ENCODE measurements at regions not wholly inside any gene's neighbourhood (a gene's known extent, or its start where the extent isn't known, plus 50 kb on each side); places are given as distances from the start of the nearest gene placed in this dataset.

GRCh38 chr5:19067741-19068140, 920.3 kb downstream of the CDH18 start:
- H3K4me3 ChIP-seq: no peak overlapping the region
- intact Hi-C loops (cut with DNase I): no loop called here
- H3K36me3 ChIP-seq: no peaks in the 10 kb centered on the region
- H3K27me3 ChIP-seq: no peaks in the 10 kb centered on the region
- no peak for DNase-seq (ENCODE audit: low spot score in 2 of 2)
- H3K27ac ChIP-seq: no peak overlapping the region
- TF ChIP-seq, protein P1, sequence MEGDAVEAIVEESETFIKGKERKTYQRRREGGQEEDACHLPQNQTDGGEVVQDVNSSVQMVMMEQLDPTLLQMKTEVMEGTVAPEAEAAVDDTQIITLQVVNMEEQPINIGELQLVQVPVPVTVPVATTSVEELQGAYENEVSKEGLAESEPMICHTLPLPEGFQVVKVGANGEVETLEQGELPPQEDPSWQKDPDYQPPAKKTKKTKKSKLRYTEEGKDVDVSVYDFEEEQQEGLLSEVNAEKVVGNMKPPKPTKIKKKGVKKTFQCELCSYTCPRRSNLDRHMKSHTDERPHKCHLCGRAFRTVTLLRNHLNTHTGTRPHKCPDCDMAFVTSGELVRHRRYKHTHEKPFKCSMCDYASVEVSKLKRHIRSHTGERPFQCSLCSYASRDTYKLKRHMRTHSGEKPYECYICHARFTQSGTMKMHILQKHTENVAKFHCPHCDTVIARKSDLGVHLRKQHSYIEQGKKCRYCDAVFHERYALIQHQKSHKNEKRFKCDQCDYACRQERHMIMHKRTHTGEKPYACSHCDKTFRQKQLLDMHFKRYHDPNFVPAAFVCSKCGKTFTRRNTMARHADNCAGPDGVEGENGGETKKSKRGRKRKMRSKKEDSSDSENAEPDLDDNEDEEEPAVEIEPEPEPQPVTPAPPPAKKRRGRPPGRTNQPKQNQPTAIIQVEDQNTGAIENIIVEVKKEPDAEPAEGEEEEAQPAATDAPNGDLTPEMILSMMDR (IDR thresholded peaks at IDR 0.05): no peak
- no peaks in the 10 kb centered on the region for H3K4me1 ChIP-seq
- H3K9me3 ChIP-seq: no peaks in the 10 kb centered on the region

GRCh38 chr5:19098434-19098833, 889.6 kb downstream of the CDH18 start:
- TF ChIP-seq, protein P1 (IDR thresholded peaks at IDR 0.05): no peak
- H3K4me3 ChIP-seq: no peak overlapping the region
- no peaks in the 10 kb centered on the region for H3K36me3 ChIP-seq
- no peak for DNase-seq (ENCODE audit: low spot score in 2 of 2)
- H3K27me3 ChIP-seq: no peaks in the 10 kb centered on the region
- no peaks in the 10 kb centered on the region for H3K9me3 ChIP-seq
- intact Hi-C loops (cut with DNase I): no loop called here
- H3K4me1 ChIP-seq: no peaks in the 10 kb centered on the region
- no peak overlapping the region for H3K27ac ChIP-seq

- no peak for DNase-seq (ENCODE audit: low spot score in 2 of 2)
- intact Hi-C loops (cut with DNase I): no loop called here
- no peak overlapping the region for H3K27ac ChIP-seq
- H3K27me3 ChIP-seq: no peaks in the 10 kb centered on the region
- H3K4me1 ChIP-seq: no peaks in the 10 kb centered on the region
- H3K4me3 ChIP-seq: no peak overlapping the region
- no peaks in the 10 kb centered on the region for H3K36me3 ChIP-seq
- TF ChIP-seq, protein P1 (IDR thresholded peaks at IDR 0.05): no peak
- no peaks in the 10 kb centered on the region for H3K9me3 ChIP-seq
Observed at GRCh38 chr5:19099195-19099594, 888.8 kb downstream of the CDH18 start.

GRCh38 chr5:19104948-19105347, 883.1 kb downstream of the CDH18 start:
- H3K36me3 ChIP-seq: no peaks in the 10 kb centered on the region
- intact Hi-C loops (cut with DNase I): no loop called here
- H3K4me3 ChIP-seq: no peak overlapping the region
- no peak overlapping the region for H3K27ac ChIP-seq
- no peaks in the 10 kb centered on the region for H3K27me3 ChIP-seq
- TF ChIP-seq, protein P1 (IDR thresholded peaks at IDR 0.05): no peak
- H3K9me3 ChIP-seq: no peaks in the 10 kb centered on the region
- DNase-seq (ENCODE audit: low spot score in 2 of 2): no peak
- H3K4me1 ChIP-seq: no peaks in the 10 kb centered on the region

- H3K4me3 ChIP-seq: no peak overlapping the region
Observed at GRCh38 chr5:19122923-19123322, 865.1 kb downstream of the CDH18 start.

More at GRCh38 chr5:19122923-19123322, 865.1 kb downstream of the CDH18 start:
- H3K27ac ChIP-seq: no peak overlapping the region
- H3K4me1 ChIP-seq: no peaks in the 10 kb centered on the region
- H3K27me3 ChIP-seq: no peaks in the 10 kb centered on the region
- no peaks in the 10 kb centered on the region for H3K9me3 ChIP-seq
- DNase-seq (ENCODE audit: low spot score in 2 of 2): no peak
- H3K36me3 ChIP-seq: no peaks in the 10 kb centered on the region
- TF ChIP-seq, protein P1 (IDR thresholded peaks at IDR 0.05): no peak
- intact Hi-C loops (cut with DNase I): no loop called here
